Tongue (tissue), 1 donor: ENCODE measurements at regions not wholly inside any gene's neighbourhood (a gene's known extent, or its start where the extent isn't known, plus 50 kb on each side); places are given as distances from the start of the nearest gene placed in this dataset.

Source experiments
- DNase-seq: peaks from one replicate; pipeline ENCODE4 v3.0.0-alpha.2; 2015

- DNase-seq: no peak
Measured at GRCh38 chr4:106512706-106513105, 144.1 kb upstream of the GIMD1 start.

GRCh38 chr4:106507440-106507839 is 138.9 kb upstream of the GIMD1 start:
- no peak for DNase-seq

- peak; percentile 17 for DNase-seq
Measured at GRCh38 chr4:106503116-106504050, 134.8 kb upstream of the GIMD1 start.

- peak; percentile 70 for DNase-seq
Measured at GRCh38 chr4:106502106-106502699, 133.6 kb upstream of the GIMD1 start.

GRCh38 chr4:106497271-106497670 is 128.7 kb upstream of the GIMD1 start:
- DNase-seq: no peak

GRCh38 chr4:106496061-106496460 is 127.5 kb upstream of the GIMD1 start:
- DNase-seq: no peak

GRCh38 chr4:106495476-106495875 is 126.9 kb upstream of the GIMD1 start:
- DNase-seq: peak; percentile 31

GRCh38 chr4:106494066-106494465 is 125.5 kb upstream of the GIMD1 start:
- no peak for DNase-seq

GRCh38 chr4:106493086-106493485 is 124.5 kb upstream of the GIMD1 start:
- no peak for DNase-seq

GRCh38 chr4:106486533-106486932 is 118.0 kb upstream of the GIMD1 start:
- DNase-seq: no peak

- no peak for DNase-seq
Measured at GRCh38 chr4:106481801-106482200, 113.2 kb upstream of the GIMD1 start.

- no peak for DNase-seq
Measured at GRCh38 chr4:106478152-106478551, 109.6 kb upstream of the GIMD1 start.

GRCh38 chr4:106476741-106477140 is 108.2 kb upstream of the GIMD1 start:
- no peak for DNase-seq

- DNase-seq: no peak
Measured at GRCh38 chr4:106473515-106473914, 104.9 kb upstream of the GIMD1 start.

- DNase-seq: no peak
Measured at GRCh38 chr4:106471151-106471550, 102.6 kb upstream of the GIMD1 start.

GRCh38 chr4:106463622-106464021 is 95.0 kb upstream of the GIMD1 start:
- DNase-seq: no peak

GRCh38 chr4:106454581-106454980 is 86.0 kb upstream of the GIMD1 start:
- no peak for DNase-seq

GRCh38 chr4:106454021-106454420 is 85.4 kb upstream of the GIMD1 start:
- no peak for DNase-seq

- peak; percentile 9 for DNase-seq
Measured at GRCh38 chr4:106451091-106451490, 82.5 kb upstream of the GIMD1 start.

GRCh38 chr4:106450249-106450648 is 81.7 kb upstream of the GIMD1 start:
- no peak for DNase-seq

- no peak for DNase-seq
Measured at GRCh38 chr4:106444557-106444956, 76.0 kb upstream of the GIMD1 start.

- DNase-seq: no peak
Measured at GRCh38 chr4:106430797-106431196, 62.2 kb upstream of the GIMD1 start.

- DNase-seq: peak; percentile 58
Measured at GRCh38 chr4:106429885-106430284, 61.3 kb upstream of the GIMD1 start.

GRCh38 chr4:106426069-106426468 is 57.5 kb upstream of the GIMD1 start:
- DNase-seq: no peak
